ENCODE measurements at regions not wholly inside any gene's neighbourhood (a gene's known extent, or its start where the extent isn't known, plus 50 kb on each side); places are given as distances from the start of the nearest gene placed in this dataset.

DNA sequence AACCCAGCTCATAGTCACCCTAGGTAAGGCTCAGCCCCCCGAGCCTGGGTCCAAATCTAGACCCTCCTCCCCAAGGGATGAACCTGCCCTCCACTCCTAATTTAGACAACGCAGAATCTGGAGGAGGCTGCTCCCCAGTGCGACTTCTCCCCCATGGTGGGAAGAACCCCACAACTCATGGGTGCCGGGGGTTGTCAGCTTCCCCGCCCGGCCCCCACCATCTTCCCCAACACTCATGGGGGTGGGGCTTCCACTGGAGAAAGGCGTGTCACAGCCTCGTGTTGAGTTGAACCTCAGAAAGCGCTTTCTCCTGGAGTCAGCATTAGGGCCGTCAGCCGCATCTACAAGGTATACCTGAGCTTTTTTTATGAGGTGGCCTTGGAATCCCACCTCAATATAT is 66.9 kb downstream of the IRX2 start:
- ChIA-PET CTCF (no interaction called here), POLR2A (no interaction called here), RAD21 (ENCODE audit: low non-redundant PET in 1 of 2, low total read pairs in 2 of 2, uncharacterized antibody in 2 of 2, unreplicated experiment in 2 of 2) (no interaction called here)
- H3K9ac ChIP-seq (ENCODE audit: low read length), result no peak overlapping the region
- TF ChIP-seq YY1 (IDR thresholded peaks at IDR 0.05; ENCODE audit: extremely low read depth, insufficient replicate concordance, low read depth, low read length), result no peak
- TF ChIP-seq, protein P1, sequence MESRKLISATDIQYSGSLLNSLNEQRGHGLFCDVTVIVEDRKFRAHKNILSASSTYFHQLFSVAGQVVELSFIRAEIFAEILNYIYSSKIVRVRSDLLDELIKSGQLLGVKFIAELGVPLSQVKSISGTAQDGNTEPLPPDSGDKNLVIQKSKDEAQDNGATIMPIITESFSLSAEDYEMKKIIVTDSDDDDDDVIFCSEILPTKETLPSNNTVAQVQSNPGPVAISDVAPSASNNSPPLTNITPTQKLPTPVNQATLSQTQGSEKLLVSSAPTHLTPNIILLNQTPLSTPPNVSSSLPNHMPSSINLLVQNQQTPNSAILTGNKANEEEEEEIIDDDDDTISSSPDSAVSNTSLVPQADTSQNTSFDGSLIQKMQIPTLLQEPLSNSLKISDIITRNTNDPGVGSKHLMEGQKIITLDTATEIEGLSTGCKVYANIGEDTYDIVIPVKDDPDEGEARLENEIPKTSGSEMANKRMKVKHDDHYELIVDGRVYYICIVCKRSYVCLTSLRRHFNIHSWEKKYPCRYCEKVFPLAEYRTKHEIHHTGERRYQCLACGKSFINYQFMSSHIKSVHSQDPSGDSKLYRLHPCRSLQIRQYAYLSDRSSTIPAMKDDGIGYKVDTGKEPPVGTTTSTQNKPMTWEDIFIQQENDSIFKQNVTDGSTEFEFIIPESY (IDR thresholded peaks at IDR 0.05; ENCODE audit: extremely low read depth, insufficient replicate concordance, low read length), result no peak
- TF ChIP-seq ZNF274 (IDR thresholded peaks at IDR 0.05; ENCODE audit: low read depth, low read length), result no peak
- no peak for TF ChIP-seq POLR2A (IDR thresholded peaks at IDR 0.05; ENCODE audit: borderline replicate concordance, extremely low read depth, insufficient read depth, insufficient read length)
- TF ChIP-seq CEBPB (IDR thresholded peaks at IDR 0.05; ENCODE audit: low read depth), result no peak
- no peak for TF ChIP-seq SRF (IDR thresholded peaks at IDR 0.05; ENCODE audit: low read depth)
- no peak for TF ChIP-seq REST (IDR thresholded peaks at IDR 0.05; ENCODE audit: low read depth)
- TF ChIP-seq TCF7L2 (IDR thresholded peaks at IDR 0.05; ENCODE audit: borderline replicate concordance, extremely low read depth, insufficient read depth, insufficient read length), result no peak
- TF ChIP-seq EZH2 (IDR thresholded peaks at IDR 0.05), result no peak
- no peak for TF ChIP-seq POLR2AphosphoS5 (IDR thresholded peaks at IDR 0.05; ENCODE audit: low read depth, low read length)
- no peak for TF ChIP-seq SP1 (IDR thresholded peaks at IDR 0.05; ENCODE audit: low read depth)
- intact Hi-C loops (cut with micrococcal nuclease), result no loop called here
- no peaks in the 10 kb centered on the region for H3K4me1 ChIP-seq (ENCODE audit: control insufficient read depth in 1 of 2, insufficient read depth in 2 of 2, low read length in 2 of 2)
- H3K36me3 ChIP-seq (ENCODE audit: control insufficient read depth in 1 of 2, insufficient read depth in 2 of 2, low read length in 2 of 2), result no peaks in the 10 kb centered on the region
- H3K9me3 ChIP-seq (ENCODE audit: control insufficient read depth in 1 of 2, insufficient read depth in 1 of 2, low read depth in 1 of 2, low read length in 2 of 2), result peaks cover 9 to 21% of the 10 kb centered on the region in 2 experiments; a peak in 2 of 4 replicates
- no peak overlapping the region for H2AFZ ChIP-seq (ENCODE audit: low read depth, low read length, poor library complexity, severe bottlenecking)
- no peaks in the 10 kb centered on the region for H3K9me2 ChIP-seq (ENCODE audit: insufficient read depth)
- H3K27me3 ChIP-seq (ENCODE audit: insufficient read depth, low read length), result no peaks in the 10 kb centered on the region
- no TSS peak for BruUV-seq (replicated peaks)
- ATAC-seq (no peak), DNase-seq (ENCODE audit: low read depth, low spot score) (no peak)
- no peaks in the 10 kb centered on the region for H4K20me1 ChIP-seq (ENCODE audit: insufficient read depth)
- no peak overlapping the region for H3K4me3 ChIP-seq (replicated peaks in 1 of 2; ENCODE audit: low read depth in 1 of 2, low read length in 2 of 2)
- no peak overlapping the region for H3K4me2 ChIP-seq (ENCODE audit: low read length)
- no peak overlapping the region for H3K27ac ChIP-seq (ENCODE audit: low read depth, low read length)
- H3K79me2 ChIP-seq (ENCODE audit: insufficient read depth, low read length), result no peaks in the 10 kb centered on the region

All from HCT116 (cell line).